ENCODE measurements at regions not wholly inside any gene's neighbourhood (a gene's known extent, or its start where the extent isn't known, plus 50 kb on each side); places are given as distances from the start of the nearest gene placed in this dataset.

- no peak overlapping the region for H2AFZ ChIP-seq (ENCODE audit: low read depth, low read length)
- ATAC-seq (ENCODE audit: insufficient read depth, low read depth) (no peak), DNase-seq (no peak)
- H3K4me3 ChIP-seq (ENCODE audit: low read depth in 1 of 2, low read length in 2 of 2) = no peak overlapping the region
- H3K9ac ChIP-seq (ENCODE audit: low read depth, low read length) = no peak overlapping the region
- H3K4me2 ChIP-seq (ENCODE audit: insufficient read depth, low read length) = no peak overlapping the region
- no peaks in the 10 kb centered on the region for H3K36me3 ChIP-seq (ENCODE audit: insufficient read depth, low read length)
- no peaks in the 10 kb centered on the region for H3K9me3 ChIP-seq (ENCODE audit: insufficient read depth, low read length, severe bottlenecking)
- no peak for TF ChIP-seq EZH2 (IDR thresholded peaks at IDR 0.05; ENCODE audit: borderline replicate concordance, low read depth, low read length, severe bottlenecking)
- no peak for TF ChIP-seq CTCF (IDR thresholded peaks at IDR 0.05; ENCODE audit: borderline replicate concordance, extremely low read depth, low read length, poor library complexity, severe bottlenecking)
- no peaks in the 10 kb centered on the region for H4K20me1 ChIP-seq (ENCODE audit: insufficient read depth, low read length)
- H3K4me1 ChIP-seq (ENCODE audit: insufficient read depth, low read length) = no peaks in the 10 kb centered on the region
- no peaks in the 10 kb centered on the region for H3K27me3 ChIP-seq (ENCODE audit: insufficient read depth, low read length, poor library complexity)
- no peak overlapping the region for H3K27ac ChIP-seq (ENCODE audit: low read length)
- H3K79me2 ChIP-seq (ENCODE audit: insufficient read depth, low read length) = no peaks in the 10 kb centered on the region
Measured at GRCh38 chr9:96023486-96023885, 148.0 kb downstream of the ERCC6L2 start.

GRCh38 chr9:96022445-96023051 is 147.1 kb downstream of the ERCC6L2 start:
- Histone ChIP-seq H3K36me3 (ENCODE audit: insufficient read depth, low read length) (peaks cover 4% of the 10 kb centered on the region; the same call in 1 of the 2 replicates), H3K4me3 (ENCODE audit: low read depth in 1 of 2, low read length in 2 of 2) (no peak overlapping the region)

GRCh38 chr9:96021551-96022444 is 146.3 kb downstream of the ERCC6L2 start:
- Histone ChIP-seq H3K9me3 (ENCODE audit: insufficient read depth, low read length, severe bottlenecking) (no peaks in the 10 kb centered on the region), H3K4me2 (ENCODE audit: insufficient read depth, low read length) (no peak overlapping the region), H3K4me1 (ENCODE audit: insufficient read depth, low read length) (peaks cover 11% of the 10 kb centered on the region), H3K27ac (ENCODE audit: low read length) (no peak overlapping the region), H3K79me2 (ENCODE audit: insufficient read depth, low read length) (no peaks in the 10 kb centered on the region), H3K4me3 (ENCODE audit: low read depth in 1 of 2, low read length in 2 of 2) (no peak overlapping the region), H3K36me3 (ENCODE audit: insufficient read depth, low read length) (peaks cover 12% of the 10 kb centered on the region; the same call in 1 of the 2 replicates), H2AFZ (ENCODE audit: low read depth, low read length) (no peak overlapping the region), H3K9ac (ENCODE audit: low read depth, low read length) (no peak overlapping the region), H3K27me3 (ENCODE audit: insufficient read depth, low read length, poor library complexity) (no peaks in the 10 kb centered on the region), H4K20me1 (ENCODE audit: insufficient read depth, low read length) (no peaks in the 10 kb centered on the region)
- TF ChIP-seq EZH2 (IDR thresholded peaks at IDR 0.05; ENCODE audit: borderline replicate concordance, low read depth, low read length, severe bottlenecking) (no peak), CTCF (IDR thresholded peaks at IDR 0.05; ENCODE audit: borderline replicate concordance, extremely low read depth, low read length, poor library complexity, severe bottlenecking) (no peak)
- ATAC-seq (ENCODE audit: insufficient read depth, low read depth) (no peak), DNase-seq (no peak)

More at GRCh38 chr9:96022445-96023051, 147.1 kb downstream of the ERCC6L2 start:
- Histone ChIP-seq H4K20me1 (ENCODE audit: insufficient read depth, low read length) (no peaks in the 10 kb centered on the region), H3K79me2 (ENCODE audit: insufficient read depth, low read length) (no peaks in the 10 kb centered on the region), H2AFZ (ENCODE audit: low read depth, low read length) (no peak overlapping the region), H3K27ac (ENCODE audit: low read length) (no peak overlapping the region), H3K9me3 (ENCODE audit: insufficient read depth, low read length, severe bottlenecking) (no peaks in the 10 kb centered on the region), H3K4me1 (ENCODE audit: insufficient read depth, low read length) (peaks cover 3% of the 10 kb centered on the region), H3K9ac (ENCODE audit: low read depth, low read length) (no peak overlapping the region), H3K27me3 (ENCODE audit: insufficient read depth, low read length, poor library complexity) (no peaks in the 10 kb centered on the region), H3K4me2 (ENCODE audit: insufficient read depth, low read length) (no peak overlapping the region)
- TF ChIP-seq EZH2 (IDR thresholded peaks at IDR 0.05; ENCODE audit: borderline replicate concordance, low read depth, low read length, severe bottlenecking) (no peak), CTCF (IDR thresholded peaks at IDR 0.05; ENCODE audit: borderline replicate concordance, extremely low read depth, low read length, poor library complexity, severe bottlenecking) (no peak)
- ATAC-seq (ENCODE audit: insufficient read depth, low read depth) (no peak), DNase-seq (no peak)

All from DND-41 (cell line).